Left lobe of liver (tissue), 2 donors: ENCODE measurements at regions not wholly inside any gene's neighbourhood (a gene's known extent, or its start where the extent isn't known, plus 50 kb on each side); places are given as distances from the start of the nearest gene placed in this dataset.

Experiments used
- ATAC-seq: fragments of 200-7000 bp; cut with Tn5 transposase; one replicate; pipeline ENCODE4 v1.9.1; 2020; ENCODE audit warnings: mild to moderate bottlenecking, moderate library complexity
- DNase-seq: peaks from one replicate; pipeline ENCODE4 v3.0.0-alpha.2; 2020; ENCODE audit warnings: low spot score
- donor health status: DM: no; HTN: no; CAD: no; lungs with moderate emphysema.
- donor health status: DM: no; HTN: yes; CAD: no.

GRCh38 chrX:139141370-139141769, 389.2 kb upstream of the F9 start:
- ATAC-seq (no peak), DNase-seq (no peak)

- ATAC-seq (no peak), DNase-seq (no peak)
Observed at GRCh38 chrX:139134316-139134715, 396.2 kb upstream of the F9 start.

- peak; percentile 51 for DNase-seq
Observed at GRCh38 chrX:139126493-139126892, 404.0 kb upstream of the F9 start.

GRCh38 chrX:139125916-139126315, 404.6 kb upstream of the F9 start:
- DNase-seq (no peak), ATAC-seq (no peak)

More at GRCh38 chrX:139126493-139126892, 404.0 kb upstream of the F9 start:
- ATAC-seq = peak; percentile 97

- DNase-seq = no peak
- no peak for ATAC-seq
Observed at GRCh38 chrX:139121616-139122286, 408.8 kb upstream of the F9 start.

GRCh38 chrX:139120760-139121159, 409.2 kb upstream of the FGF13 start:
- no peak for ATAC-seq

GRCh38 chrX:139113708-139114107, 402.2 kb upstream of the FGF13 start:
- no peak for ATAC-seq
- DNase-seq = no peak

More at GRCh38 chrX:139120760-139121159, 409.2 kb upstream of the FGF13 start:
- DNase-seq = no peak

- no peak for DNase-seq
- peak; percentile 30 for ATAC-seq
Observed at GRCh38 chrX:139112432-139112831, 400.9 kb upstream of the FGF13 start.

- ATAC-seq (no peak), DNase-seq (no peak)
Observed at GRCh38 chrX:139106069-139106468, 394.6 kb upstream of the FGF13 start.

- DNase-seq = no peak
Observed at GRCh38 chrX:139094671-139095592, 383.4 kb upstream of the FGF13 start.

GRCh38 chrX:139093201-139093600, 381.7 kb upstream of the FGF13 start:
- ATAC-seq = no peak

More at GRCh38 chrX:139094671-139095592, 383.4 kb upstream of the FGF13 start:
- ATAC-seq = no peak

GRCh38 chrX:139091878-139092277, 380.4 kb upstream of the FGF13 start:
- ATAC-seq (no peak), DNase-seq (no peak)

More at GRCh38 chrX:139093201-139093600, 381.7 kb upstream of the FGF13 start:
- no peak for DNase-seq

GRCh38 chrX:139091066-139091465, 379.5 kb upstream of the FGF13 start:
- no peak for ATAC-seq
- no peak for DNase-seq

- ATAC-seq = no peak
- no peak for DNase-seq
Observed at GRCh38 chrX:139086246-139086645, 374.7 kb upstream of the FGF13 start.

- ATAC-seq (no peak), DNase-seq (no peak)
Observed at GRCh38 chrX:139085404-139085803, 373.9 kb upstream of the FGF13 start.

- DNase-seq = no peak
- ATAC-seq = no peak
Observed at GRCh38 chrX:139083191-139083590, 371.7 kb upstream of the FGF13 start.

GRCh38 chrX:139081965-139082364, 370.4 kb upstream of the FGF13 start:
- DNase-seq (no peak), ATAC-seq (no peak)

GRCh38 chrX:139079789-139080188, 368.3 kb upstream of the FGF13 start:
- ATAC-seq (no peak), DNase-seq (no peak)

- no peak for DNase-seq
- ATAC-seq = no peak
Observed at GRCh38 chrX:139078761-139079280, 367.3 kb upstream of the FGF13 start.

GRCh38 chrX:139078342-139078741, 366.8 kb upstream of the FGF13 start:
- ATAC-seq = no peak
- DNase-seq = no peak
